Iris pigment epithelial cell (primary cell): ENCODE measurements at regions not wholly inside any gene's neighbourhood (a gene's known extent, or its start where the extent isn't known, plus 50 kb on each side); places are given as distances from the start of the nearest gene placed in this dataset.

ENCODE experiments used
- DNase-seq: peaks from one replicate; pipeline ENCODE4 v3.0.0-alpha.2; 2011; ENCODE audit warnings: low read depth

- no peak for DNase-seq
Measured at GRCh38 chr4:129350834-129351721, 255.1 kb downstream of the C4orf33 start.

DNA sequence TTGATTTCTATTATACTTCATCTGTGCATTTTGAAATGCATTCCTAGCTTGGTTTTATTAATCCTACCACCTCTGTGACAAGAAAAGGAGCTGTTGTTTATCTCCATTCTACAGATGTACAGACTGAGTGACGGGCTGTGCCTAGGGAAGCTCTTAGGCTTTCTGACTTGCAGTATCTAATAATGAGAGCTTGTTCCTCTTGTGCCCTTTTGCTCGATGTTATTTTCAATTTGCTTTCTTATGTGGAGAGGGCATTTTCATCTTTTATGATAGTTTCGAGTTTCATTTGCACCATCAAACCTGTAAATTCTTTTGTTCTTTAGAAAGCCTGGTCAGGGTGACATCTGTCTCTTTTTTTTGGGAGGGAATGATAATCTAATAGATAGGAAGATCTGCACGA, 256.5 kb downstream of the C4orf33 start:
- DNase-seq: no peak

DNA sequence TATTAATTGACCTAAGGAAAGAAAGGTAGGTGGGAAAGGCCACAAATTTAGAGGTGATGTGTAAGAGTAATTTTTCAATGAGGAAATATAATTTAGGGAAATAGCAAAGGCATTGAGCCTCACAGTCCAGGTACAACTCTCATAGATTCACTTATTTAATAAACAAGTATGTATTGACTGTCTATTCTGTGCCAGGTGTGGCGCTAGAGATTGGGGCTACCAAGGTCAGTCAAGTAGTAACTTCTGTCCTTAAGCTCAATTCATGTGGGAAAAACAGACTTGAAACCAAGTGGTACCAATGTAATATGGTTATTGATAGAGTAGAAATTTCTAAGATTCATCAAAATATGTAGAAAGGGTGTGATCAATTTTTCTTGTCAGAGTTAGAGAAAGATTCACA, 257.5 kb downstream of the C4orf33 start:
- no peak for DNase-seq

DNA sequence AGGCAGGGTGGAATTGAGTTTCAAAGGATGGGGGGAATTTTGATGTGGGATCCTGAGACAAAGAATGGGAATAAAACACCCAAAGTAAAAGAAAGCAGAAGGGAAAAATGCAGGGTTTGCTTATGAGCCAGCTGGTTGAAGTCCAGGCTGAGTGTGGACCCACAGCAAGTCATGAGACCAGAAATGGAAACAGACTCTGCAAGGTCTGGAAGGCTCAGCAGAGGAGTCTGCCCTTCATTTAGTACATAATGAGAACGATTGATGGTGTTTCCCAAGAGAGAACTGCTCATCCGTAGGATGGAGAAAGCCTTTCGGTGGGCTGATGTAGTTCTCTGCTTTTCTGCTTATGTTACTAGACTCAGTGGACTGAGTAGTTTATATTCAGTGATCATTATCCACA, 259.1 kb downstream of the C4orf33 start:
- DNase-seq: no peak

DNA sequence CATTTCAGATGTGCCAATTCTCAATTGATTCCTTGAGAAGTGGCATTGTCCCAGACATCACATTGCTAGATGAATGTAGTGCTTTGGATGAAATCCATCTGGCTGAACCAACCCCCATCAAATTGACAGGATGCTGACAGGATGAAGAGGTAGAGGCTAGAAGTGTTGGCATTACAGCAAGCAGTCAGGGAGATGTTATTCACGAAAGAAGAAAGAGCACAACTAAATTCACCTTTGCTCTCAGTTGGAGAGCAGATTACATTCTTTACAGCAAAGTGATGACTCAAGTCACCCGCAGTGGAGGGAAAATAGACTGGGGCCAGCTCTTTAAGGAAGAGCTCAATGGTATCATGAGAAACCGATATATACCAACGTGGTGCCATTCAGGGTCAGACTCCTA, 259.6 kb downstream of the C4orf33 start:
- DNase-seq: peak; percentile 28

DNA sequence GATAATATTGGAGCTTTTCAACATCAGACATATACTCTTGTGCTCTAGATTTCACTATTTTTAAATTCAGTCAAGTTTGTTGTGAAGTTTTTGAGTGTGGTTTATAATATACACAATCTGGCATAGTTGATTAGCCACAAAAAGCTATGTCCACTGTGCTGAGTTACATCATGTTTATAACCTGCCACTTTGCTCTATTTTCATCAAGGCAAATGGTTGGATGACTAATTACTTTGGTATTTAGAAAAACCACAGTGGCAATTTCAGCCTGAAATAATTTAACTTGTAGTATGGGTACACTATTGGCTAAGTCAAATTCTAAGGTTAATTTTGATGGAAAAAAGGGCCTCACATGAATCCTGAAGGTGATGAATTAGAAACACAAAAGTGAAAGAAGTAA, 262.6 kb downstream of the C4orf33 start:
- DNase-seq: peak; percentile 90

GRCh38 chr4:129359461-129359860, 263.5 kb downstream of the C4orf33 start:
- DNase-seq: no peak

- peak; percentile 65 for DNase-seq
Measured at GRCh38 chr4:129362691-129363274, 266.8 kb downstream of the C4orf33 start.

- no peak for DNase-seq
Measured at GRCh38 chr4:129364747-129365452, 268.9 kb downstream of the C4orf33 start.

- DNase-seq: no peak
Measured at GRCh38 chr4:129369361-129370010, 273.5 kb downstream of the C4orf33 start.

DNA sequence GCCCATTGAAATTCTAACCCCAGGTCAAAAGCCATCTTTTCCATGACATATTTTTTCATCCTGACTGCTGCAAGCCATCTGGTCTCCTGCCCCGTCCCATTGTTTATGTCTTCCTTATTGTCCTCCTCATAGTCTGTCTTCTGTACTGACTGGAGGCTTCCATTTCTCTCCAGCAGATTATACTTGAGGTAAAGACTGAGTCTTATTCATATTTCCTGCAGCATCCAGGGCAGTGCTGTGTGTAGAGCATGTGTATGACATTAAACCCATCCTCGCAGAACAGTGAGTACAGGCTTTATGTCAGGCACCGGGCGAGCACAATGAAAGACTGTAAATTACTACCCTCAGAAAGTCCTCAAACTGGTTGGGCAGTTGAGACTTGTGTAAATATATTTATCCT, 275.1 kb downstream of the C4orf33 start:
- no peak for DNase-seq

- DNase-seq: no peak
Measured at GRCh38 chr4:129371926-129372325, 276.0 kb downstream of the C4orf33 start.

DNA sequence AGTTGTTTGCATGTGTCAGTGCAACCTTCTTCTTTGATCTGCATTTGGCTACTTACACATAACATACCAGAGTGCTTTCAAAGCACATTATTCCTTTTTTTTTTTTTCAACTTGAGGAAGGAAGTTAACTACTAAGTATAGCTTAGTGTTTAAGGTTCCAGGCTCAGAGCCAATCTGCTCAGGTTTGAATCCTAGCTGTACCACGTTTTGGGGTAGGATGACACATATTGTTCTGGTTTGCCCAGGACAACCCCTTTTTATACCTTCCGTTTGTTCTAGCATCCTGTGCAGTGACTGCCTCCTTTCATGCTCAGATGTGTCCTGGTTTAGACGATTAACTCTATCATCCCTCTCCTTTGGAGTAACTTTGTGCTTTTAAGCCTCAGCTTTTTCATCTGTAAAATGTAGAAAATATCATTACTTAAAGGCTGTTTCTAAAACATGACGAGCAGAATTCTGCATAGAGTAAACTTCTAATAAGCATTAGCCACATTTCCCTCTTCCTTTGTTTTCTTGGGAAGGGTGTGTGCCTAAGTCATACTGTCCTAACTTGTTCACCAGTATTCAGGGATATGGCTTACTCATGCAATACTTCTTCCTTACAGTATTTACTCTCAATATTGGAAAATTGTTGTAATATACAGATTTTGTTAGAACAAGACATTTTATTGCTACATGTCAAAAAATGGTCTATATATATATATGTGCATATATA, 281.3 kb downstream of the C4orf33 start:
- no peak for DNase-seq

DNA sequence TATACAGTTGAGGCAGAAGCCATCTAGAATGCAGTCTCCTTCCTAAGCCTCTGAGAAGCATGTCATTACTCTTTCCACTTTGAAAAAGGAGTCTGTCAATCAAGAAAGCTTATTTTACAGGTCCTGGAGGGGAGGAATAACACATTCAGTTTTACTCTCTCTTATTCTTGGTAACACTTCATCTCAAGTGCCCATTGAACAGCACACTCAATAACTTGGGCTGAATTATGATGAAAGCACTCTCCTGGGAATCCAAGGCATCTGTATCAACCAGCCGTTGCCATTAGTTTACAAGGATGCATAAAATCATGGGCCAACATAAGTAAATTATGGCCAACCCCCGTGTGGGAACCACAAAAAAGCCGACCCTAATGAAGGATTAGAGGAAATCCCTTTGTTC, 282.4 kb downstream of the C4orf33 start:
- no peak for DNase-seq

- no peak for DNase-seq
Measured at GRCh38 chr4:129379429-129379828, 283.5 kb downstream of the C4orf33 start.

GRCh38 chr4:129384974-129385373, 289.0 kb downstream of the C4orf33 start:
- DNase-seq: no peak

GRCh38 chr4:129387666-129388065, 291.7 kb downstream of the C4orf33 start:
- DNase-seq: no peak

- DNase-seq: no peak
Measured at GRCh38 chr4:129393976-129394375, 298.0 kb downstream of the C4orf33 start.

DNA sequence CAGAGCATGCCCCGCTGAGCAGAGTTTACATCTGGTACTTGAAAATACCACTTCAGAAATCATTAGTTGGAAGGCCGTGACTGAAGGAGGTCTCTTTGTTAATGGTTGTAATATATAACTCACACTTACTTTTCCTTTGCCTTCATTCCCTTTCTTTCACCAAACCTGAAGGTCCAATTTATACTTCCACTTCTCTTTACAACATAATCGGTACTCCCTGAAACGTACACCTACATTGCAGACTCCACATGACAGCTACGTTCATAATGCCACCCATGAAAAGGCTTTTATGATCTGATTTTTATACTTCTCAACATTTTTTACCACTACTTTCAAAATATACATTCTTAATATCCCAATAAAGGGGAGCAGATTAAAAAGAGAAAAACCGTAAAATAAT, 298.7 kb downstream of the C4orf33 start:
- DNase-seq: no peak

GRCh38 chr4:129403848-129404247, 307.9 kb downstream of the C4orf33 start:
- no peak for DNase-seq

DNA sequence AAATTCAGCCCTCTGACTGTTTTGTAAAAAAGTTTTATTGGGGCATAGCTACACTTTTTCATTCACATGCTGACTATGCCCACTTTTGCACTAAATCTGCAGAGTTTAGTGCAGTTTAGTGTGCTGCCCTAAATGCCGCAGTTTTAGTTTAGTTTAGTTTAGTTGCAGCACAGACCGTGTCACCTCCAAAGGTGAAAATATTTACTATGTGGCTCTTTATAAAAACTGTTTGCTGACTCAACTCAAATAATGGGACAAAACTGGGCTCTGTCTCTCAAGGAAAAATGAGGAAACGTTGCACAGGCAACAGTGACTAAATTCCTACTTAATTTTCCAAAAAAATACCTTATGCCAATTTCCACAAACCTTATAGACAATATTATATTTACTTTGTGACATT, 314.2 kb downstream of the C4orf33 start:
- DNase-seq: no peak

DNA sequence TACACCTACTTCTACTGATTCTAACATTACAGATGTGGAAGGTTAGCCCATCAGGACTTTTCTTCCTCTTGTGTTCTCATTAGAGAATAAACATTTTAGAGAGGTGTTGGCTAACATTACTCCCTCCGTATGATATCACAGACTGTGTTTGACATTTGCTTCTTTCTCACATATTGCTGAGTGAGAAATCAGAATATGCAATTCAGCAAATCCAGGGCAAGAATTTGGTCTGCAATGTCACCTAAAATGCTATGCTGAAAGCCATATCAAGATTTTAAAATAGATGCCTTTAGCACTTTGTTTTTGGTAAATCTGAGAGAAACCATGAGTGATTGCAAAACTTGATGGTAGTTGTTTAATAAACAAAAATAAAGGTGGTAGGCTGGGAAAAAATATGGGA, 319.1 kb downstream of the C4orf33 start:
- DNase-seq: no peak
